ENCODE measurements at regions not wholly inside any gene's neighbourhood (a gene's known extent, or its start where the extent isn't known, plus 50 kb on each side); places are given as distances from the start of the nearest gene placed in this dataset.
A peak's percentile ranks its signal among the peaks of the same experiment; 100 is the strongest.
"Not testable (repeated sequence)": the region's sequence is repeated elsewhere in the genome, so short reads cannot be mapped to it uniquely, and the experiment has no call there.

DNA sequence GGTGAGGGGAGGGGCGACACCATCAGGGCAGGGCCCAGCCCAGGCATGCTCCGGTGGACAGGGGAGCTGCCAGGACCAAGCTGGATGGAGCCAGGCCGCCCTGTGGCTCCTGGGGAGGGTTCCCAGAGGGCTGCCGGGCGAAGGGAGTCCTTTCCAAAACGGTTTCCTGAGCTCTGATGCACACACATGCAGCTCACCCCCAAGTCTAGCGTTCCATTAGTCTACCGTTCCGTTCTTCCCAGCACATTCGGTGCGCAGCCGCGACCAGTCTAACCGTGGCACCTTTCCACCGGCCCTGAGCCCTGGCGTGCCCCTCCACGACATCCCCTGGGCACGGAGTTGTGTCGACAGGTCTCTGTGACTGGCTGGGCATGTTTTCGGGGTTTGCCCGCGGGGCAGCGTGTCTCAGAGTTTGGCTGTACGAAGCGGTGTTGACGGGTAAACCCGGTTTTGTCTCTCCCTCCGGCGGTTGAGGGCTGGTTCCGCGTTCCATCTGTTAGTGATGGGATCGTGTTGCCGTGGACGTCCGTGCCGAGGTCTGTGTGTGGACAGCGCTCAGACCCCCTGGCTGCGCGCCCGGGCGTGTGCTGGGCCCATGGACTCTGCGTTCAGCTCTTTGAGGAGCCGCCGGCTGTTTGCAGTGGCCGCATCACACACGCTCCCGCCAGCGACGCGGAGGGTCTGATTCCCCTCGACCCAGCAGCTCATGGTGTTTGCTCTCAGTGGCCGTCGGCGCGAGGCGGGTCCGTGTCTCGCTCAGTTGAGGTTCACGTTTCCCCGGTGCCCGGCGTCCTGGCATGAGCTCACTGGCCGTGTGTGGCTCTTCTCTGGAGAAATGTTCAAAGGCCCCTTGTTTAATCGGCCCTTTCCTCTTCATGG is 121.2 kb downstream of the IGLL1 start:
- TF ChIP-seq, protein P1, sequence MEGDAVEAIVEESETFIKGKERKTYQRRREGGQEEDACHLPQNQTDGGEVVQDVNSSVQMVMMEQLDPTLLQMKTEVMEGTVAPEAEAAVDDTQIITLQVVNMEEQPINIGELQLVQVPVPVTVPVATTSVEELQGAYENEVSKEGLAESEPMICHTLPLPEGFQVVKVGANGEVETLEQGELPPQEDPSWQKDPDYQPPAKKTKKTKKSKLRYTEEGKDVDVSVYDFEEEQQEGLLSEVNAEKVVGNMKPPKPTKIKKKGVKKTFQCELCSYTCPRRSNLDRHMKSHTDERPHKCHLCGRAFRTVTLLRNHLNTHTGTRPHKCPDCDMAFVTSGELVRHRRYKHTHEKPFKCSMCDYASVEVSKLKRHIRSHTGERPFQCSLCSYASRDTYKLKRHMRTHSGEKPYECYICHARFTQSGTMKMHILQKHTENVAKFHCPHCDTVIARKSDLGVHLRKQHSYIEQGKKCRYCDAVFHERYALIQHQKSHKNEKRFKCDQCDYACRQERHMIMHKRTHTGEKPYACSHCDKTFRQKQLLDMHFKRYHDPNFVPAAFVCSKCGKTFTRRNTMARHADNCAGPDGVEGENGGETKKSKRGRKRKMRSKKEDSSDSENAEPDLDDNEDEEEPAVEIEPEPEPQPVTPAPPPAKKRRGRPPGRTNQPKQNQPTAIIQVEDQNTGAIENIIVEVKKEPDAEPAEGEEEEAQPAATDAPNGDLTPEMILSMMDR (IDR thresholded peaks at IDR 0.05; ENCODE audit: insufficient read depth, low read length, severe bottlenecking) = no peak
- no peak overlapping the region for H3K4me3 ChIP-seq (ENCODE audit: low read depth, low read length)
- H3K27me3 ChIP-seq (ENCODE audit: control insufficient read depth, insufficient read depth, low read length) = no peaks in the 10 kb centered on the region
- H3K36me3 ChIP-seq (ENCODE audit: control insufficient read depth, insufficient read depth, low read length) = no peaks in the 10 kb centered on the region
- FAIRE-seq (no peak), DNase-seq (ENCODE audit: low read depth) (no peak)

DNA sequence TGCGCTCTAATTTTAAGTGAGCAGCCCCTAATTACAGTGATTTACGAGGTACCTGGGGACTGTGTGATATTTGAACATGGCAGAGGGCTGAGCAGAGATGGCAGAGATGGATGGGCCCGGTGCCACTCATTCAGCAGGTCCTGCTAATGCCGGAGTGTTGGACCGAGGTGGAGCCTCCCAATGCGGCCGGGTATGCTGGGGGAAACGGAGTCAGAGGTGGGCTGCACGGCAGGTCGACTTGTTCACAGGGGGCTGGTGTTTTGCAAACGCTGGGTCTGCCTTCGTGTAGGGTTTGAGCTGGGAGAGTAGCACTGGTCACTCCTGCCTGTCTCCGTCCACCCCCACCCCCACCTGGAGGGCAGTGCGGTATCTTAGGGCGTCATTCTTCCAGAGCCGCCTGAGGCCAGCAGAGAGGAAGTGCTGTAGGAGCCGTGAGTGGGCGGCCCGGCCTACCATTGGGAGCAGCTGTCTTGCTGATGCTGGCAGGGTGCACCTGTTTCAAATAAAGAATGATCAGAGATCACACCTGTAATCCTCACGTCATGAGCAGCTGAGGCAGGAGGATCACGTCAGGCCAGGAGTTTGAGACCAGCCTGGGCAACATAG is 122.6 kb downstream of the IGLL1 start:
- no peak for FAIRE-seq
- TF ChIP-seq, protein P1 (IDR thresholded peaks at IDR 0.05; ENCODE audit: insufficient read depth, low read length, severe bottlenecking) = no peak
- H3K36me3 ChIP-seq (ENCODE audit: control insufficient read depth, insufficient read depth, low read length) = no peaks in the 10 kb centered on the region
- DNase-seq (ENCODE audit: low read depth) = no peak
- H3K27me3 ChIP-seq (ENCODE audit: control insufficient read depth, insufficient read depth, low read length) = no peaks in the 10 kb centered on the region
- no peak overlapping the region for H3K4me3 ChIP-seq (ENCODE audit: low read depth, low read length)

DNA sequence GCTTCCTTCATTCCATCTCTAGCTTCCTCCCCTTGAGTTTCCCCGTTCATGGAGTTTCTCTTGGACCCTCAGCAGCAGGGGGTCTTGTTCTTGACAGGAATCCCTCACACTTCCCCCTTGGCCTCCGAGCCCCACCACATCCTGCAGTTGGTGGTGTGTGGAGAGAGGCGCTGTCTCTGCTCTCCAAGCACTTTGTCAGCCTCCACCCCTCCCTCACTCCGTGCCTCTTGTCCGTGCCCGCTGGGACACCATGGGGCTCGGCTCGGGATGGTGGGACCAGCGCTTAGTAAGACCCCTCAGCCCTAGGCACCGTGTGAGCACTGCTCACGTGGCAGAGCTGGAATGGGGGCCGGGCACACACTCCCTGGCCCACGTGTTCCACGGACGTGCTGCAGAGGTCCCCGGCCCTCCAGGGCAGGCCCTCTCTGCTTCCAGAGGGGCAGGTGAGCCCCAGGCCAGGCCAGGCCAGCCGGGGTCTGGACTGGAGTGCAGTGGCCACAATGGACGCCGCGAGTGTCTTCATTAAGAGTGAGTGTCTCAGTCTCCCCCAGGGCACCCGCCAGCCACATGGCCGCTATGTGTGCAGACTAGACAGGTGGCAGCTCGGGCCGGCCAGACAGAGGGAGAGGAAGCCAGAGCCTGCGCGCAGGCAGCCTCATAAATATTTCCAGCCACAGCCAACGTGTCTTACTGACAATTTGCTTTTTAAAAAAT is 123.3 kb downstream of the IGLL1 start:
- H3K27me3 ChIP-seq (ENCODE audit: control insufficient read depth, insufficient read depth, low read length); FAIRE-seq; DNase-seq (ENCODE audit: low read depth); H3K36me3 ChIP-seq (ENCODE audit: control insufficient read depth, insufficient read depth, low read length); H3K4me3 ChIP-seq (ENCODE audit: low read depth, low read length): not testable (repeated sequence)

DNA sequence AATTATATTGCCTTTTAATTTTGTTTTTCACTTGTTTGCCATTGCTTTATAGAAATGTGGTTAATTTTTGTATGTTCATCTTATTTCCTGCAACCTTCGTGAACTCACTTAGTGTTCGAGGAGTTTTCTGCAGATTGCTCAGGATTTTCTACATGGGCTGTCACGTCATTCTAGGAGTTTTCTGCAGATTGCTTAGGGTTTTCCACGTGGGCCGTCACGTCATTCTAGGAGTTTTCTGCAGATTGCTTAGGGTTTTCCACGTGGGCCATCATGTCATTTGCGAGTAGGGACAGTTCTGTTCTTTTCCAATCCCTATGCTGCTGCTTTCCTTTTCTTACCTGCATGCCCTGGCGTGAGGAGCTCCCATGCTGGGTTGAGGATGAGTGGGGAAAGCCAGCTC is 125.7 kb downstream of the IGLL1 start:
- H3K4me3 ChIP-seq (ENCODE audit: low read depth, low read length); DNase-seq (ENCODE audit: low read depth); H3K36me3 ChIP-seq (ENCODE audit: control insufficient read depth, insufficient read depth, low read length); H3K27me3 ChIP-seq (ENCODE audit: control insufficient read depth, insufficient read depth, low read length): not testable (repeated sequence)
- peak; percentile 50 for FAIRE-seq

DNA sequence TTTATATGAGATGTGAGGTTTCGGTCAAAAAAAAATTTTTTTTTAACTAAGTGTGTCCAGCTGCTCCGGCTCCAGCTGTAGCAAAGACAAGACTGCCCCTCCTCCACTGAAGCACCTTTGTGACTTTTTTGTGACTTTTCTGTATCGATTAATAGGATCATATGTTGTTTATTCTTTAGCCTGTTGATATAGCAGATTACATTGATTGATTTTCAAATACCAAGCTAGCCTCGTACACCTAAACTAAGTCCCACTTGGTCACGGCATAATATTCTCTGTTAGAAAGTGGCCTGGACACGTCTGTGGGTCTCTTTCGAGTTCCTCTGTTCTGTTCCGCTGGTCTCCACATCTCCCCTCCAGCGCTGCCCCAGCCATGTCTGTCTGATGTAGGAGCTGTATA is 126.8 kb downstream of the IGLL1 start:
- peak; percentile 40 for FAIRE-seq
- no peak overlapping the region for H3K4me3 ChIP-seq (ENCODE audit: low read depth, low read length)
- DNase-seq (ENCODE audit: low read depth) = no peak
- TF ChIP-seq, protein P1 (IDR thresholded peaks at IDR 0.05; ENCODE audit: insufficient read depth, low read length, severe bottlenecking) = no peak
- H3K27me3 ChIP-seq (ENCODE audit: control insufficient read depth, insufficient read depth, low read length) = no peaks in the 10 kb centered on the region
- no peaks in the 10 kb centered on the region for H3K36me3 ChIP-seq (ENCODE audit: control insufficient read depth, insufficient read depth, low read length)

DNA sequence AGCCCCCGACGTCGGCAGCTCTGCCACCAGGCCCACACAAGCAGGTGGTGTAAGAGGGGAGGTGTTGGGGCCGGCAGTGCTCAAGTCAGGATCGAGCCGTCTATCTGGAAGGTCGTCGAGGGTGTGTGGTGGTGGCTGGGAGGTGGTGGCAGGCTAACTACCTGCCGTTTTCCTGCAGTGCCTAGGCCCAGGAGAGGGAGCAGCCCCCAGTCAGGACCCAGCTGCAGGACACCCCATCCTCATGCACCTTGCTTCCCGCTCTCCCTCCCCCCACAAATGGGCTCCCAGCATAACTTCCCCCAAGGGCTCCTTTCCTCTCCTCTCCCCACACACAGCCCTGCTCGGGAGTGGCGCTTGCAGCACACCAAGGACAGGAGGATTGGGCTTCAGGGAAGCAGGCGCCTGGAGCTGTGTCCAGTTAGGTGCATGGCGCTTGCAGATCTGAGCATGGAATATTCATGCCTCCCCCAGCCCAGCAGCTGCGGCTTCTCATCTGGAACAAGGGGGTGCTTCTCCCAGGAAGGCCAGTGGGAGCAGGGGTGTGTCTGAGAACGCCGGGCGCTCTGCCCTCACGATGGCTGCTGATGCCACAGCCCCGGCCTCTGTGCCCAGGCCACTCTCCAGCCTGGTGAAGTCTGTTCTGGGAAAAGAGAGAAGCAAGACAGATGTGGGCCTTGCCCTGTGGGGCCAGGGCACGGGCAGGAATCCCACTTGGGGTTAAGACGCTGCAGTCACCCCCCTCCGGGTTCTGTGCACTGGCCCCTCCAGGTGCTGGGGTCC is 127.7 kb downstream of the IGLL1 start:
- H3K4me3 ChIP-seq (ENCODE audit: low read depth, low read length) = no peak overlapping the region
- no peaks in the 10 kb centered on the region for H3K27me3 ChIP-seq (ENCODE audit: control insufficient read depth, insufficient read depth, low read length)
- TF ChIP-seq, protein P1 (IDR thresholded peaks at IDR 0.05; ENCODE audit: insufficient read depth, low read length, severe bottlenecking) = no peak
- FAIRE-seq (no peak), DNase-seq (ENCODE audit: low read depth) (no peak)
- H3K36me3 ChIP-seq (ENCODE audit: control insufficient read depth, insufficient read depth, low read length) = no peaks in the 10 kb centered on the region

DNA sequence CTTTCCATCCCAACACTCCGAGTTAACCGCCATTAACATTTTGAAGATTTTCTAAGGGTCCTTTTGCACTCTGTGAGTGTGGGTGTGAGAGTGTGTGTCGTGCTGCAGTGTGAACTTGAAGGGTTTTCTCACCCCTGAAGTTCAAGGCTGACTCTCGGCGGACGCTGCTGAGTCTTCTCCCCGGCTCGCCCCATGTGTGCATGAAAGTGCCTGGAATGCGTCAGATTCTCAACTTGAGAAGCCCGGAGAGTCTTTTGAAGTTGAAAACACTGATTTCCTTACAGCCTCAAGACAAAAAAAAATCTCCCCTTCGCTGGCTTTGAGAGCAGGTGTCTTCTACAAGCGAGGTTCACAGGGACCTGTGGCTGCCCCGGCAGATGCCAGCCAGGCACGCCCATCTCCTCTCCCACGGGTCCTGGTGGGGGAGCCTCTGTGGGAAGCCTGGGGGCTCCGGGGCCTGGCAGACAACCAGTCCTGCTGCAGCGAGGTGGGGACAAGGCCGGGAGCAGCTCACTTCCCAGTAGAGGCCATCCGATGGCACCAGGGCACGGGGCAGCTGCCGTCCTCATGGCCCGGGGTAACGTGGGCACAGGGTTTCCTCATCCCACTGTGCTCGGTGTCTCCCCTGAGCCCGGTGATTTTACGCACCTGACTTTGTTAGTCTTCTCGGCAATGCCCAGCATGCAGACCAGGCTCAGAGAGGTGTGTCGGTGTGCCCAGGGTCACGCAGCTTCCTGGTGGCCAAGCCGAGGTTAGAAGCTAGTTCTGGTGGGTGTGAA is 128.4 kb downstream of the IGLL1 start:
- H3K4me3 ChIP-seq (ENCODE audit: low read depth, low read length); DNase-seq (ENCODE audit: low read depth); FAIRE-seq: not testable (repeated sequence)

DNA sequence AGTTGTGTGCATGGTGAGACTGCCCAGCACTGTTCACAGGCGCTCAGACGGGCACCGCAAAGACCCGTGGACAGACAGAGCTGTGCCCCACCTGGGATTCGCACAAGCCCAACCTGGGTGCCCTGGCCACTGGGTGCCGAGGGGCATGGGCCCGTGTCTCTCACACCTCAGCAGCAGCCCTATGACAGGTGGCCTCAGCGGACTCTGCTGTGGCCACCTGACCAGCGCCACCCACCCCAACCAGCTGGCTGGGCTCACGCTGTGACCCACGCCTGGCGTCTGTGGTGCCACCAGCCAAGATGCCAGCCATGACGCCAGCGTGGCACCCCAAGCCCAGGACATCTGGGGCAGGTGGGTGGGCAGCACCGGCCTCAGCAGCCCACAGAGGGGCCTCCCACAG is 129.3 kb downstream of the IGLL1 start:
- DNase-seq (ENCODE audit: low read depth); H3K4me3 ChIP-seq (ENCODE audit: low read depth, low read length); H3K27me3 ChIP-seq (ENCODE audit: control insufficient read depth, insufficient read depth, low read length); H3K36me3 ChIP-seq (ENCODE audit: control insufficient read depth, insufficient read depth, low read length): not testable (repeated sequence)
- FAIRE-seq = peak; percentile 68

More for the DNA sequence above, 128.4 kb downstream of the IGLL1 start:
- H3K27me3 ChIP-seq (ENCODE audit: control insufficient read depth, insufficient read depth, low read length); H3K36me3 ChIP-seq (ENCODE audit: control insufficient read depth, insufficient read depth, low read length): not testable (repeated sequence)

All from bronchial epithelial cell (primary cell).